Ectodermal cell (in vitro differentiated cells): ENCODE measurements at regions not wholly inside any gene's neighbourhood (a gene's known extent, or its start where the extent isn't known, plus 50 kb on each side); places are given as distances from the start of the nearest gene placed in this dataset.

Source experiments
- H3K27ac ChIP-seq: 2 replicates; pipeline ENCODE4 v1.7.0; 2013; ENCODE audit warnings: mild to moderate bottlenecking, low read depth, low read length; ENCODE audit not compliant: insufficient read depth, poor library complexity, severe bottlenecking
- H3K27me3 ChIP-seq: 2 replicates; pipeline ENCODE4 v1.7.0; 2013; ENCODE audit warnings: mild to moderate bottlenecking, low read length; ENCODE audit not compliant: insufficient read depth, control insufficient read depth, poor library complexity, severe bottlenecking
- H3K36me3 ChIP-seq: one replicate; pipeline ENCODE4 v1.7.0; 2013; ENCODE audit warnings: low read length; ENCODE audit not compliant: control insufficient read depth, insufficient read depth
- H3K4me1 ChIP-seq: one replicate; pipeline ENCODE4 v1.7.0; 2013; ENCODE audit warnings: low read length; ENCODE audit not compliant: control insufficient read depth, insufficient read depth
- H3K4me3 ChIP-seq: 2 replicates; pipeline ENCODE4 v1.7.0; 2013; ENCODE audit warnings: low read depth, low read length, control low read depth; ENCODE audit not compliant: insufficient read depth
- H3K9me3 ChIP-seq: 2 replicates; pipeline ENCODE4 v1.7.0; 2013; ENCODE audit warnings: mild to moderate bottlenecking, low read length, moderate library complexity; ENCODE audit not compliant: control insufficient read depth
- WGBS, 2 experiments: methylation state at CpG; one replicate each; pipeline ENCODE4 v1.1.7; 2013; ENCODE audit warnings: missing lambda C conversion rate in 2 of 2; 5-methylcytosine and 5-hydroxymethylcytosine counted together

DNA sequence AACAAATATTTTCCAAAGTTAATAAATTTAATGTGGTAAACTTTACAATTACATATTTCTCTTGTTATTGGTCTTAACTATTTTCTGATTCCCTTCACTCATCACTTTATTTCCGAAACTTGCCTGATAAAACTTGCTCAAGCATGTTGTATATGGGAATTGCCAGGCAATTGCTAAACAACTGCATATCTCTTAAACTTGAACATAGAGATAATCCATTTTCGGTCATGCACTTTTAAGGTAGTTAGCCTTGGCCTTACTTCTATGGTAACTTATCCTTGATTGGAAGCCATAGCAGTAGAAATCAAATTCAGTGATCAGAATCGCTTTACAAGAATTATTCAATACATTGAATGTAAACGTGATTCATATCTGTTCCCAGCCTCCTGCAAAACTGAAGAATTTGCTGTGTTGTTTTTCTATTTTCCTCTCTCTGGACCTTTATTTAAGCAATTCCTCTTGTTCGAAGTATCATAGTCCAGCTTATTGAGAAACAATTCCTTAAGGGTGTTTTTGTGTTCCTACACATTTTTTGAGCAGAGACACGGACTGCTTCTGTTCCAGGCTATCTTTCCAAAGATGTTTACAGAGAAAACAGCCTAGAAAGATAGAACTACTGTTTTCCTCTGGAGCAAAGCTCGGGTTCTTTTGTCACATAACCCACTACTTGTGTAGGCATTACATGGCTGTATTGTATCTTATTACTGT is 674.3 kb downstream of the IRS1 start:
- no peak overlapping the region for H3K4me3 ChIP-seq
- 95 to 96% methylated on average over 7 of the region's 7 CpGs for WGBS, 2 experiments

DNA sequence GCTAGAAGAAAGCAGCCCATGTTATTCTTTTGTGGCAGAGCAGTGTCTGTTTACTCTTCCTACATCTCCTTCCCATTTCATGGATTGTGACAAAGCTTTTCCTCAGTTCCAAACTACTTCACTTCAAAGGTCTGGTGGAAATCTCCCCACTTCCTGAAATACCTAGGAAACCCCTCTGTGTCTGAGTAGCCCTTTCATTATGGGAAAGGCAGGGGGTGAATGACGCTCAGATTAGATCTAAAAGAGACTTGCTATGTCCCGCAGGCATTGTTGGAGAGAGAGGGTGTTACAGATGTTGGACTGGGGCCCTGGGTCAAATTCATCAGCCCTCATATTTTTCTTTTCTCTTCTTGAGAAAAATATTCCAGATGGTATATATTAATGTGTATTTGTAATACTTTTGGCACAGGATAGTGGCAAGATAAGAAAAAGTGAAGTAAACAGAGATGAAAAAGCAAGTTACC is 675.0 kb downstream of the IRS1 start:
- peaks cover 4% of the 10 kb centered on the region for H3K4me1 ChIP-seq
- no peak overlapping the region for H3K4me3 ChIP-seq
- H3K9me3 ChIP-seq = peaks cover 2% of the 10 kb centered on the region
- WGBS, 2 experiments = 45 to 50% methylated on average over 2 of the region's 2 CpGs
- H3K27ac ChIP-seq = no peak overlapping the region
- no peaks in the 10 kb centered on the region for H3K27me3 ChIP-seq
- H3K36me3 ChIP-seq = no peaks in the 10 kb centered on the region

More for the DNA sequence above, 674.3 kb downstream of the IRS1 start:
- H3K27me3 ChIP-seq = no peaks in the 10 kb centered on the region
- no peak overlapping the region for H3K27ac ChIP-seq
- peaks cover 4% of the 10 kb centered on the region for H3K4me1 ChIP-seq
- no peaks in the 10 kb centered on the region for H3K36me3 ChIP-seq
- H3K9me3 ChIP-seq = peaks cover 2% of the 10 kb centered on the region

DNA sequence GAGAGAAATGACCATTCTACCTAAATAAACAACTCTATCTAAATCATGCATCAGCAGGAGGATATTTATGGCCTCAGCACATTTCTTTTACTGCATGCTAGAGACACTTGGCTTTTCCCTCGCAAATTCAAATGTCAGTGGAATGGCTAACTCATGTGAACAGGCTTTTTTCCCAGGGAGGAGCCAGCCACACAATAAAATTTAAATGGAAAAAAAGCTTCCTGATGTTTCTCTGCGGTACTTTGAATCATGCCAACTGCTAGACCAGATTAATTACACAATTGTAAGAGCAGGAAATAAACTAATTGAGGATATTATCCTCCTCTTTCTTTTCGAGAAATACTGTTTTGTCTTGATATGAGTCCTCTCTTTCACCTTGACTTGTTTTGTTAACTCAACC is 676.3 kb downstream of the IRS1 start:
- Histone ChIP-seq H3K9me3 (peaks cover 2% of the 10 kb centered on the region), H3K27ac (no peak overlapping the region), H3K36me3 (no peaks in the 10 kb centered on the region), H3K4me1 (peaks cover 4% of the 10 kb centered on the region), H3K4me3 (no peak overlapping the region), H3K27me3 (no peaks in the 10 kb centered on the region)
- WGBS, 2 experiments = 92 to 93% methylated on average over 1 to 3 of the region's 3 CpGs

- Histone ChIP-seq H3K9me3 (peaks cover 2% of the 10 kb centered on the region), H3K27me3 (no peaks in the 10 kb centered on the region), H3K4me3 (no peak overlapping the region), H3K4me1 (peaks cover 4% of the 10 kb centered on the region), H3K36me3 (no peaks in the 10 kb centered on the region), H3K27ac (no peak overlapping the region)
Measured at GRCh38 chr2:226122041-226122440, 677.6 kb downstream of the IRS1 start.

DNA sequence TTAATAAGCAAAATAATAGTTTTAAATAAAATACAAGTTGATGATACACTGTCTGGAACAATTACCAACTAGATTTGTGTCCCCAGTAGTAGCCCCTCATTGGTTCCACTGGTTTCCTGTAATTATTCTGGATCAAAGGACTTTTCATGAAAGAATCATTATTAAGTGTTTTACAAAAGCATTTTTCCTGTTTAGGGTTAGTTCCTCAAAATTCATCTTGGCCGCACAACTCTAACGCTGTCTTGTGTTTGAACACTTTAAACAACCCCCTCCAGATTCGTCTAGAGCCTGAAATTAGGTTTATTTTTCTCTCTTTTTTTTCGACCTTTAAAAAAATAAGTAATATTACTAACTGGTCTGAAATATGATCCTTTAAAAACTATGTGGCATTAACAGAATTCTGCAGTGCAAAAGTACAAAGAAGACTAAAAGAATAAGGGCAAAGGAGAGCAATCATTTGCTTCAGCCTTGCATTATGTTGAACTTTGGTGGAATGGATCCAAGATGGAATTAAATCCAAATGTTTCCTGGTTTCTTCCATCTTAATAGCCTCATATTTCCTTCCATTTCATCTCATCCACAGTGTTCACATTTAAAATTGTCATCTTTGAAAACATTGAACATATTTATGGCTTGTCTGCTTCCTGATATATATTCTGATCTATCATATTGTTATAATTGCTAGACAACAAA is 678.4 kb downstream of the IRS1 start:
- no peak overlapping the region for H3K27ac ChIP-seq
- H3K36me3 ChIP-seq = no peaks in the 10 kb centered on the region
- H3K4me3 ChIP-seq = no peak overlapping the region
- WGBS, 2 experiments = 94 to 100% methylated on average over 2 to 3 of the region's 4 CpGs
- H3K9me3 ChIP-seq = peaks cover 2% of the 10 kb centered on the region
- H3K27me3 ChIP-seq = no peaks in the 10 kb centered on the region
- peaks cover 4% of the 10 kb centered on the region for H3K4me1 ChIP-seq

DNA sequence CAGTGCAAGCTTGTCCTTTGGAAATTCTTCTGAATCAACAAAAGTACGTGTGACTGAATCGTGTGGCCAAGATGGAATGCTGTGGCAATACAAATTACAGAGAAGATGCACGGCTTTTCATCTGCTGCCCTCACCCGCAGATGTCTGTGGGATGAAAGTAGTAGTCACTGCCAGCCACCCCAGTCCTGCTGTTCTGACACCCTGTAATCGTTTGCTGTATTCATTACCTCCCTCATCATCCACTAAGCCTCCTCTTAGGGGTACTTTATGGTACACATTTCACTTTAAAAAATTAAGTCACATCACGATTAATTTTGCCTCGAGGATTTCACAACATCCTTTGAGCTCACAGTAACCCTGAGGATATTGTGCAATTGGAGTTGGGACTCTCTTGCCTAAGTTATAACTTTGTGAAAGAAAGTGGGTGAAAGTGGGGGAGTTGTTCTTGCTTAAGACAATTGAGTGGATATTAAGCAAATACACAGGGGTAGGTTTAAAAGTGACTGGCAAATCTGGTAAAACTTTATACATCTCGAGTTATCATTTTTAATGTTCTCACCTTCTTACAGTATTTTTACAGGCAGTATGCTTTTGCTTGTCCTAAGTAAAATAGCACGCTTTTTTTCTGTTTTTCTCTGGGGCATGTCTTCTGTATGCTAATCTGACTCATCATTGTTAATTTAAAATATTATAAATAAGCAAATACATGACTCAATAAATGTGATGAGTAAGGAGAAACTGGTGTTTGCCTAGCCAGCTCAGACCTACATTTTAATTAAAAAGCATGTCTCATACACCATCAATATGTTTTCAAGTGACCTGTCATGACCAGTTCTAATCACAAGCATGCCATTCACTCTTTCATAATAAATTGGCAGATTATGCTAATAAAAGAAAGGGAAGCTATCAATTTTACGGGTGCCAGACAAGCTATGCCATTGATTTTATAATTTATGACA is 680.9 kb downstream of the IRS1 start:
- WGBS, 2 experiments = 84 to 88% methylated on average over 9 to 10 of the region's 10 CpGs
- no peak overlapping the region for H3K27ac ChIP-seq
- peaks cover 2% of the 10 kb centered on the region for H3K9me3 ChIP-seq
- H3K36me3 ChIP-seq = no peaks in the 10 kb centered on the region
- no peaks in the 10 kb centered on the region for H3K27me3 ChIP-seq
- no peak overlapping the region for H3K4me3 ChIP-seq
- no peaks in the 10 kb centered on the region for H3K4me1 ChIP-seq

- Histone ChIP-seq H3K27me3 (no peaks in the 10 kb centered on the region), H3K4me3 (no peak overlapping the region), H3K9me3 (peaks cover 2% of the 10 kb centered on the region), H3K27ac (no peak overlapping the region), H3K36me3 (no peaks in the 10 kb centered on the region), H3K4me1 (no peaks in the 10 kb centered on the region)
- 83 to 97% methylated on average over 1 to 2 of the region's 3 CpGs for WGBS, 2 experiments
Measured at GRCh38 chr2:226117510-226118065, 682.0 kb downstream of the IRS1 start.

GRCh38 chr2:226116346-226116745 is 683.3 kb downstream of the IRS1 start:
- Histone ChIP-seq H3K9me3 (no peaks in the 10 kb centered on the region), H3K36me3 (no peaks in the 10 kb centered on the region), H3K27ac (no peak overlapping the region), H3K27me3 (no peaks in the 10 kb centered on the region), H3K4me1 (no peaks in the 10 kb centered on the region), H3K4me3 (no peak overlapping the region)
- WGBS, 2 experiments = 80 to 81% methylated on average over 2 of the region's 3 CpGs

DNA sequence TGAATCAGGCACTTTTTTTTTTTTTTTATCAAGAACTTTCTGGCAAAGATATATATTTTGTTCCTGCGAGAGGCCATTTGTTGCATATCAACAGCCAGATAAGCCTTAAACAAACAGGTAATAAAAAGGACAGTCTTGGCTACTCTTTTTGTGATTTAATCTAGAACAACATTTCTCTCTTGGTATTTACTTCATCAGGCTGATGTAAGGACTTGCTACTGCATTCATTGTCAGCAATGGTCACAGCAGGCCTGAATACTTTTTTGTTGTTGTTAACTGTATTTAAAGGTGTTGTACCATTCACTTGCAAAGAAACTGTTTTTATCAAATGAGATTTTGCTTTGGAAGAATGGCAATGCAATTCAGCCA is 683.8 kb downstream of the IRS1 start:
- H3K4me1 ChIP-seq = no peaks in the 10 kb centered on the region
- H3K27ac ChIP-seq = no peak overlapping the region
- H3K36me3 ChIP-seq = no peaks in the 10 kb centered on the region
- 73 to 82% methylated on average over 1 of the region's 1 CpG for WGBS, 2 experiments
- no peak overlapping the region for H3K4me3 ChIP-seq
- H3K27me3 ChIP-seq = no peaks in the 10 kb centered on the region
- no peaks in the 10 kb centered on the region for H3K9me3 ChIP-seq
